ENCODE measurements at regions not wholly inside any gene's neighbourhood (a gene's known extent, or its start where the extent isn't known, plus 50 kb on each side); places are given as distances from the start of the nearest gene placed in this dataset.
"Not testable (repeated sequence)": the region's sequence is repeated elsewhere in the genome, so short reads cannot be mapped to it uniquely, and the experiment has no call there.

DNA sequence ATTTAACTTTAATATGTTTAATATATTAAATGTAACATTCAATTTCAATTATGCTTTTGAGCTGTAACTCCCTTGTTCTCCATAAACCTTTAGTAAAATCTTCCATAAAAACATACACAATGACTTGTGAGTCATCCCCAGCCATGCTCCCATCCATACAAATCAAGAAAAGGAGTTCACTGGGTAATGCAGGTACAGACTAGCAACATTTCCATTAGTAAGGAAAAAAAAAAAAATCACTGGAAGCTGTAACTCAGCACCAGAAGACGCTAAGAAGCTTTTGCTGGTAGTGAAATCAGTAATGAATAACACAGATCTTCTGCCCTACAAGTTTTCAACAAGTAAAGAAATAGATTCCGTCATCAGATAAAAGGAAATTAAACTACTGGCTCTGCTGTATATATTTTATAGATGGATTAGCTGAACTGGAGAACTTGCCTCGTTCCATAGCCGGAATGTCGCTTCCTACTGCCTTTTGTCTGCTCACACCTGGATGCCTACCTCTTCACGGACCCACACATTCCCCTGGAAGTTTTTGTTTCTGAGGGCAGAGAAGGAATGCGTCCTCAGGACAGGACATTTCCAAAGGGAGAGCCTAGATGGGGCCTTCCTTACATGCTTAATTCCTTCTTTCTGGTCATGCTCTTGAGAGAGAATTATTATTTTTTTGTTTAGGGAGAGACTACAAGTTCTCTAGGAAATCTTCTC is 298.4 kb upstream of the ANKRD50 start:
- Histone ChIP-seq H3K36me3 (ENCODE audit: control insufficient read depth in 3 of 3, insufficient read depth in 3 of 3, low read length in 3 of 3) (no peaks in the 10 kb centered on the region), H3K4me3 (ENCODE audit: low read length in 3 of 3) (no peak overlapping the region), H3K27ac (ENCODE audit: low read depth, low read length) (no peak overlapping the region), H3K27me3 (ENCODE audit: control insufficient read depth in 3 of 3, insufficient read depth in 3 of 3, low read length in 3 of 3) (no peaks in the 10 kb centered on the region), H3K9me3 (ENCODE audit: control insufficient read depth in 3 of 3, low read length in 3 of 3) (no peaks in the 10 kb centered on the region), H3K9ac (ENCODE audit: low read depth in 1 of 3, low read length in 3 of 3) (no peak overlapping the region), H3K4me1 (ENCODE audit: control insufficient read depth in 3 of 3, insufficient read depth in 3 of 3, low read length in 3 of 3) (no peaks in the 10 kb centered on the region)

DNA sequence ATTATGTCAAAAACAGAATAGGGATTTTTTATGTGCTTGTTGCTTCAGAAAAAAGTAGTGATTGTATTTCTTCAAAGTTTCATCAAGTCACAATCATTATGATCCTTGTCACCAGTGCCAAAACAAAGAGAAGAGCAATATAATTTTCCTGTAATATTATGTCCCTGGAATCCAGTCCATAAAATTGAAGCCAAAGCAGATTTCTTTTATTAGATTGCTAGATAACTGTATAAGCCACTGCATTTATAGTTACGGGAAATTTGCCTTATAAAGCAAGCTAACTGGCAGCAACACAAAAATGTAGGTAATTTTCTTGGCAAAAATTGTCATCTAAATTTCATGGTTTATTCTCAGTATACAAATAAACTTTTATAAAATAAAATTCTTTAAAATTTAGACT is 296.1 kb upstream of the ANKRD50 start:
- Histone ChIP-seq H3K27ac (ENCODE audit: low read depth, low read length) (no peak overlapping the region), H3K27me3 (ENCODE audit: control insufficient read depth in 3 of 3, insufficient read depth in 3 of 3, low read length in 3 of 3) (no peaks in the 10 kb centered on the region)

DNA sequence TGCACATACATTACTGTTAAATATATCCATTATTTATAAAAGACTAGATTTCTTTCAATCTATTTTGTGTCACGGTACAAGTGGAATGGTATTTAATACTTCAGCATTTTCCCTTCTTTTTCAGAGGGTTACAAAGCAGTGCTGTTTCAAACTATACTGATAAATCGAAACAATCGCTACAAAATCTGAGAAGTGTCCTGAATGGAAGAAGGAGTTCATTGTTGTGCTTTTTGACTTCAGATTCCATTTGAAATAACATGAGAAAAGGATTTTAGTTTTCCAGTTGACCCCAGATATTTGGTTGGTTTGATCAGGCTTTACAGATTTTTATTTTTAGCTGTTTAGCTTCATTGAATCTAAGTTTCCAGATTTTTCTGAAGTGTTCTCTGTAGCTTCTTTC is 292.1 kb upstream of the ANKRD50 start:
- H3K9me3 ChIP-seq (ENCODE audit: control insufficient read depth in 3 of 3, low read length in 3 of 3), result no peaks in the 10 kb centered on the region
- no peaks in the 10 kb centered on the region for H3K4me1 ChIP-seq (ENCODE audit: control insufficient read depth in 3 of 3, insufficient read depth in 3 of 3, low read length in 3 of 3)
- H3K27ac ChIP-seq (ENCODE audit: low read depth, low read length), result no peak overlapping the region
- H3K9ac ChIP-seq (ENCODE audit: low read depth in 1 of 3, low read length in 3 of 3), result no peak overlapping the region
- no peak overlapping the region for H3K4me3 ChIP-seq (ENCODE audit: low read length in 3 of 3)
- H3K27me3 ChIP-seq (ENCODE audit: control insufficient read depth in 3 of 3, insufficient read depth in 3 of 3, low read length in 3 of 3), result no peaks in the 10 kb centered on the region
- H3K36me3 ChIP-seq (ENCODE audit: control insufficient read depth in 3 of 3, insufficient read depth in 3 of 3, low read length in 3 of 3), result no peaks in the 10 kb centered on the region

More for the DNA sequence above, 296.1 kb upstream of the ANKRD50 start:
- Histone ChIP-seq H3K9me3 (ENCODE audit: control insufficient read depth in 3 of 3, low read length in 3 of 3) (no peaks in the 10 kb centered on the region), H3K9ac (ENCODE audit: low read depth in 1 of 3, low read length in 3 of 3) (no peak overlapping the region), H3K4me3 (ENCODE audit: low read length in 3 of 3) (no peak overlapping the region), H3K4me1 (ENCODE audit: control insufficient read depth in 3 of 3, insufficient read depth in 3 of 3, low read length in 3 of 3) (no peaks in the 10 kb centered on the region), H3K36me3 (ENCODE audit: control insufficient read depth in 3 of 3, insufficient read depth in 3 of 3, low read length in 3 of 3) (no peaks in the 10 kb centered on the region)

DNA sequence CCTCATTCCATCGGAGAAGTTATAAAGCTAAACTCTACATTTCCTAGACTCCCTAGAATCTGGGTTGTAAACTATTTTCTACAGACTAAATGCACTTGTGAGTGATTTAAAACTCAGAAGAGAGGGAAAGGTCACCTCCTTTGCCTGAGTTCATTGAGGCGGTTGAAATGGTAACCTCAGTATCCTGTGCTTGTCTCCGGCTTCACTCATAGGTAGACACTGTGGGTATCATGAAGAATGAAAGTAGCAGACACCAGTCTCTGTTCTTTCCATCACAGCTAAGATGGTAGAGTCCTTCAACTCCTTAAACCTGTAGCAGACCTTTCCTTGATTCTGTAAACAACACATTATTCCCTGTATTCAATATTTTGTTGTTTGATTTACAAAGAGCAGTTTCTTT is 291.3 kb upstream of the ANKRD50 start:
- Histone ChIP-seq H3K9ac (ENCODE audit: low read depth in 1 of 3, low read length in 3 of 3) (no peak overlapping the region), H3K27ac (ENCODE audit: low read depth, low read length) (no peak overlapping the region), H3K4me1 (ENCODE audit: control insufficient read depth in 3 of 3, insufficient read depth in 3 of 3, low read length in 3 of 3) (no peaks in the 10 kb centered on the region), H3K4me3 (ENCODE audit: low read length in 3 of 3) (no peak overlapping the region), H3K27me3 (ENCODE audit: control insufficient read depth in 3 of 3, insufficient read depth in 3 of 3, low read length in 3 of 3) (no peaks in the 10 kb centered on the region), H3K36me3 (ENCODE audit: control insufficient read depth in 3 of 3, insufficient read depth in 3 of 3, low read length in 3 of 3) (no peaks in the 10 kb centered on the region), H3K9me3 (ENCODE audit: control insufficient read depth in 3 of 3, low read length in 3 of 3) (no peaks in the 10 kb centered on the region)

DNA sequence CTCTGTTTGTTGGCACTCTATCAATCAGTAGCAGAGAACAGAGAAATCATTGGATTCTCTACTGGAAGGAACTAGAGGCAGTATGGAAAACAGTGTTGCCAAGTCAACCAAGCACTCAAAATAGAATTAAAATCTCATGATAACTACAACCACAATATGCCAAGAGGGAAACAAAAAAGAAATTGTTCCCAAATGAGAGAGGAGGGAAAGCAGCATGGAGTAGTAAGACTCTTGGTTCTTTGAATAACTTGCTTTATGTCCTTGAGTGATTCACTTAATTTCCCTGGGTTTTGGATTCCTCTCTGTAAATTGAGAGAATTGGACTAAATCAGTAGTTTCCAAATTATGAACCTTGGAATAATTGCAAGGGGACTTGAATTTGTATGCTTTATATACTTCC is 285.5 kb upstream of the ANKRD50 start:
- Histone ChIP-seq H3K4me1 (ENCODE audit: control insufficient read depth in 3 of 3, insufficient read depth in 3 of 3, low read length in 3 of 3) (no peaks in the 10 kb centered on the region), H3K36me3 (ENCODE audit: control insufficient read depth in 3 of 3, insufficient read depth in 3 of 3, low read length in 3 of 3) (no peaks in the 10 kb centered on the region), H3K27ac (ENCODE audit: low read depth, low read length) (no peak overlapping the region), H3K9me3 (ENCODE audit: control insufficient read depth in 3 of 3, low read length in 3 of 3) (no peaks in the 10 kb centered on the region), H3K4me3 (ENCODE audit: low read length in 3 of 3) (no peak overlapping the region), H3K9ac (ENCODE audit: low read depth in 1 of 3, low read length in 3 of 3) (no peak overlapping the region), H3K27me3 (ENCODE audit: control insufficient read depth in 3 of 3, insufficient read depth in 3 of 3, low read length in 3 of 3) (no peaks in the 10 kb centered on the region)

DNA sequence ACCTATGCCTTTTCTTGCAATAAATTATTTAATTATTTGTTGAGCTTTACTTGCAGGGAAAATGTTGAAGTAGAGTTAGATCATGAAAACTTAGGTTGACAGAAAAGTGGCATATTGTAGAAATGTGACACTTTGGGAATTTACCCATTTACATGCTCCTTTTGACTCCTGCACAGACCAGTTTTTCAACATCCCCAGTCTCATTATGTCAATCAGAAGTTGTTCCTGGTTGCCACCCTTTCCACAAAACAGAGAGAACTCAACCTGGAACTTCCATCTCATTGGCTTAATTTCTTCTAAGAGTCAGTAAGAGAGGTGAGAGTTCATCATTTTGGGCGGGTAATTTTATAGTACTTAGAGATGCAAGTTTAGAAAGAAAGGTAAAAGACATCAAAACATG is 284.6 kb upstream of the ANKRD50 start:
- no peak overlapping the region for H3K4me3 ChIP-seq (ENCODE audit: low read length in 3 of 3)
- H3K4me1 ChIP-seq (ENCODE audit: control insufficient read depth in 3 of 3, insufficient read depth in 3 of 3, low read length in 3 of 3), result no peaks in the 10 kb centered on the region

DNA sequence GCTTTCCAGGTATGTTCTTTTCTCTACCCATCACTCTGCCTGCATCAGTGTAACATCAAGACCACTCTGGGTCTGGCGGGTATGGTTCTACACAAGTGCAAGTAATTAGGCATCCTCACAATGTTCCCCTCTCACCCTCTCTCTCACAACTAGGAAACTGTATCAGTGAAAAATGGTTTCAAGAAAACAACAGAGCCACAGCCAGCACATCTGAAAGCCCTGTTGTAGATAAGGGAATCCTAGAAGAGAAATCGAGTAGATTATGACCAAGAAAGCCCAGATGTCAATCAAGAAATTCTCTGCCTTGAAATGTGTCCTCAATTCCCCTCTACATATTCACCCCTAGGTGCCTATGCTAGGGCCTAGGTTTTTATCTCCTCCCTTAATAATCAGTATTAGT is 281.3 kb upstream of the ANKRD50 start:
- Histone ChIP-seq H3K4me1 (ENCODE audit: control insufficient read depth in 3 of 3, insufficient read depth in 3 of 3, low read length in 3 of 3) (no peaks in the 10 kb centered on the region), H3K9me3 (ENCODE audit: control insufficient read depth in 3 of 3, low read length in 3 of 3) (no peaks in the 10 kb centered on the region), H3K27ac (ENCODE audit: low read depth, low read length) (no peak overlapping the region), H3K4me3 (ENCODE audit: low read length in 3 of 3) (no peak overlapping the region), H3K36me3 (ENCODE audit: control insufficient read depth in 3 of 3, insufficient read depth in 3 of 3, low read length in 3 of 3) (no peaks in the 10 kb centered on the region), H3K9ac (ENCODE audit: low read depth in 1 of 3, low read length in 3 of 3) (no peak overlapping the region), H3K27me3 (ENCODE audit: control insufficient read depth in 3 of 3, insufficient read depth in 3 of 3, low read length in 3 of 3) (no peaks in the 10 kb centered on the region)

More for the DNA sequence above, 284.6 kb upstream of the ANKRD50 start:
- H3K36me3 ChIP-seq (ENCODE audit: control insufficient read depth in 3 of 3, insufficient read depth in 3 of 3, low read length in 3 of 3), result no peaks in the 10 kb centered on the region
- H3K9ac ChIP-seq (ENCODE audit: low read depth in 1 of 3, low read length in 3 of 3), result no peak overlapping the region
- no peak overlapping the region for H3K27ac ChIP-seq (ENCODE audit: low read depth, low read length)
- H3K27me3 ChIP-seq (ENCODE audit: control insufficient read depth in 3 of 3, insufficient read depth in 3 of 3, low read length in 3 of 3), result no peaks in the 10 kb centered on the region
- H3K9me3 ChIP-seq (ENCODE audit: control insufficient read depth in 3 of 3, low read length in 3 of 3), result no peaks in the 10 kb centered on the region

DNA sequence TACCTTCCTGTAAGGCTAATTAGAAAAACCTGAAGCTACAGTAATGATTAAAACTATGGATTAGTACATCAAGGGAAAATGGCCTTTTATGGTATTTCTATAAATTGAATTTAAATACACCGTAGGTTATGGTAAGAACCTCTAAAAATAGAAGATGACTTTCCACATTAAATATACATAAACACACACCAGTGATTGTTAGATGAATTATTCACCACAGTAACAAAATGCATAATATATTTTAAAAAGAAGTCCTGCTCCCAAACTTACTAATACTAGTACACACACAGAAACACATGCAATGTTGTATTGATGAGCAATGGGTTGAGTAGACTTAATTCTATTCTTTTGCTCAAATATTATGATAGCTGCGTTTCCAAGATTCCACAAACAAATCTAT is 277.9 kb upstream of the ANKRD50 start:
- H3K36me3 ChIP-seq (ENCODE audit: control insufficient read depth in 3 of 3, insufficient read depth in 3 of 3, low read length in 3 of 3), result no peaks in the 10 kb centered on the region
- H3K27ac ChIP-seq (ENCODE audit: low read depth, low read length), result no peak overlapping the region
- H3K27me3 ChIP-seq (ENCODE audit: control insufficient read depth in 3 of 3, insufficient read depth in 3 of 3, low read length in 3 of 3), result no peaks in the 10 kb centered on the region
- H3K9me3 ChIP-seq (ENCODE audit: control insufficient read depth in 3 of 3, low read length in 3 of 3), result no peaks in the 10 kb centered on the region
- no peak overlapping the region for H3K4me3 ChIP-seq (ENCODE audit: low read length in 3 of 3)
- H3K9ac ChIP-seq (ENCODE audit: low read depth in 1 of 3, low read length in 3 of 3), result no peak overlapping the region
- no peaks in the 10 kb centered on the region for H3K4me1 ChIP-seq (ENCODE audit: control insufficient read depth in 3 of 3, insufficient read depth in 3 of 3, low read length in 3 of 3)

DNA sequence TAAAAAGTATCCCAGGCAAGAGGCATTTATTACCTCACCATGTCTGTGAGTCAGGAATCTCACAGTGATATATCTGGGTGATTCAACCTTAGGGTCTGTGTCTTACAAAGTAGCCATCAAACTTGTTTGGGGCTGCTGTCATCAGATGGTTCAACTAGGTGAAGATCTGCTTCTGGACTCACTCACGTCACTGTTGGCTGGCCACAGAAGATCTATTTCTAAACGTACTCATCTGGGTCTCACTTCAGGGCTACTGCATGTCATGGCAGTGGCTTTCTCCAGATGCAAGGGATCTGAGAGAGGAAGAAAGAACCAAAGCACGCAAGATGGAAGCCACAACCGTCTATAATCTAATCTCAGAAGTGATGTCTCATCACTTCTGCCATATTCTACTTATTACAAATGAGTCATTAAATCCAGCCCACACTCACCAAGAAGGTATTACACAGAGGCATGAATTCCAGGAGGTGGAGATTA is 267.8 kb upstream of the ANKRD50 start:
- Histone ChIP-seq H3K36me3 (ENCODE audit: control insufficient read depth in 3 of 3, insufficient read depth in 3 of 3, low read length in 3 of 3) (no peaks in the 10 kb centered on the region), H3K9me3 (ENCODE audit: control insufficient read depth in 3 of 3, low read length in 3 of 3) (no peaks in the 10 kb centered on the region), H3K9ac (ENCODE audit: low read depth in 1 of 3, low read length in 3 of 3) (no peak overlapping the region), H3K27ac (ENCODE audit: low read depth, low read length) (no peak overlapping the region), H3K27me3 (ENCODE audit: control insufficient read depth in 3 of 3, insufficient read depth in 3 of 3, low read length in 3 of 3) (no peaks in the 10 kb centered on the region), H3K4me1 (ENCODE audit: control insufficient read depth in 3 of 3, insufficient read depth in 3 of 3, low read length in 3 of 3) (no peaks in the 10 kb centered on the region), H3K4me3 (ENCODE audit: low read length in 3 of 3) (no peak overlapping the region)

DNA sequence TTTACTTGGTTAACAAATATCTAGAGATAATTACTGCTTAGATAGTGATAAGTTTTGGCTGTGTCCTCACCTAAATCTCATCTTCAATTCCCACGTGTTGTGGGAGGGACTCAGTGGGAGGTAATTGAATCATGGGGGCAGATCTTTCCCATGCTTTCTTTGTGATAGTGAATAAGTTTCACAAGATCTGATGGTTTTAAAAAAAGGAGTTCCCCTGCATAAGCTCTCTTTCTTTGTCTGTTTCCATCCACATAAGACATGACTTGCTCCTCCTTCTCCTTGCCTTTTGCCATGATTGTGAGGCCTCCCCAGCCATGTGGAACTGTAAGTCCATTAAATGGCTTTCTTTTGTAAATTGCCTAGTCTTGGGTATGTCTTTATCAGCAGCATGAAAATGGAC is 266.0 kb upstream of the ANKRD50 start:
- H3K4me3 ChIP-seq (ENCODE audit: low read length in 3 of 3); H3K27ac ChIP-seq (ENCODE audit: low read depth, low read length); H3K4me1 ChIP-seq (ENCODE audit: control insufficient read depth in 3 of 3, insufficient read depth in 3 of 3, low read length in 3 of 3); H3K27me3 ChIP-seq (ENCODE audit: control insufficient read depth in 3 of 3, insufficient read depth in 3 of 3, low read length in 3 of 3); H3K36me3 ChIP-seq (ENCODE audit: control insufficient read depth in 3 of 3, insufficient read depth in 3 of 3, low read length in 3 of 3); H3K9ac ChIP-seq (ENCODE audit: low read depth in 1 of 3, low read length in 3 of 3); H3K9me3 ChIP-seq (ENCODE audit: control insufficient read depth in 3 of 3, low read length in 3 of 3): not testable (repeated sequence)

Measured in skeletal muscle tissue (tissue), 3 donors.